ENCODE measurements at regions not wholly inside any gene's neighbourhood (a gene's known extent, or its start where the extent isn't known, plus 50 kb on each side); places are given as distances from the start of the nearest gene placed in this dataset.

DNA sequence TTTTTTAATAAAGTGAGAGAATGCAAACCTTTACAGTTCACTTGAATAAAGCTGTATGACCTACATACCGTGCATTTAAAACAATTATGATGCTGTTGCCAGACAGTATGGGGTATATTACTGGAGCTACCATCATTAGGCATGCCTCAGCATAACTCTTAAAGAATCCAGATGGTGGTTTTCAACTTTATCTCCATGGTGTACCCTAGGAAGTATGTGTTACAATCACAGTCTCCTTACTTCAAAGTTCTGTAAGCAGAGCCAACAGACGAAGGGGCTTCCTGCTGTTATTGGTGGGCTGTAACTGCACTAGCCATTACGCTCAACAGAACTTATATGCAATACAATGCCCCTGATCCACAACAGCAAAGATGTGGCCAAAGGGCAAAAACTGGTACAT is 803.3 kb downstream of the DTWD2 start:
- TF ChIP-seq BRCA1 (IDR thresholded peaks at IDR 0.05; ENCODE audit: low read depth, low read length) (no peak), HDAC6 (IDR thresholded peaks at IDR 0.05; ENCODE audit: unreplicated experiment) (no peak), WRNIP1 (IDR thresholded peaks at IDR 0.05; ENCODE audit: borderline replicate concordance, low read depth, low read length) (no peak), CHD4 (IDR thresholded peaks at IDR 0.05) (no peak), SUZ12 (IDR thresholded peaks at IDR 0.05; ENCODE audit: unreplicated experiment) (no peak), MEF2A (IDR thresholded peaks at IDR 0.05; ENCODE audit: insufficient read depth, low read depth, low read length) (no peak), MYB (IDR thresholded peaks at IDR 0.05; ENCODE audit: borderline replicate concordance, low read depth, low read length) (no peak), ELK1 (IDR thresholded peaks at IDR 0.05; ENCODE audit: low read depth, low read length) (no peak), EED (IDR thresholded peaks at IDR 0.05; ENCODE audit: low read depth) (no peak), CBFB (IDR thresholded peaks at IDR 0.05; ENCODE audit: low read depth) (no peak), JUND (IDR thresholded peaks at IDR 0.05; ENCODE audit: low read depth, low read length) (no peak), IKZF2 (IDR thresholded peaks at IDR 0.05) (no peak)
- TF ChIP-seq, protein P1, sequence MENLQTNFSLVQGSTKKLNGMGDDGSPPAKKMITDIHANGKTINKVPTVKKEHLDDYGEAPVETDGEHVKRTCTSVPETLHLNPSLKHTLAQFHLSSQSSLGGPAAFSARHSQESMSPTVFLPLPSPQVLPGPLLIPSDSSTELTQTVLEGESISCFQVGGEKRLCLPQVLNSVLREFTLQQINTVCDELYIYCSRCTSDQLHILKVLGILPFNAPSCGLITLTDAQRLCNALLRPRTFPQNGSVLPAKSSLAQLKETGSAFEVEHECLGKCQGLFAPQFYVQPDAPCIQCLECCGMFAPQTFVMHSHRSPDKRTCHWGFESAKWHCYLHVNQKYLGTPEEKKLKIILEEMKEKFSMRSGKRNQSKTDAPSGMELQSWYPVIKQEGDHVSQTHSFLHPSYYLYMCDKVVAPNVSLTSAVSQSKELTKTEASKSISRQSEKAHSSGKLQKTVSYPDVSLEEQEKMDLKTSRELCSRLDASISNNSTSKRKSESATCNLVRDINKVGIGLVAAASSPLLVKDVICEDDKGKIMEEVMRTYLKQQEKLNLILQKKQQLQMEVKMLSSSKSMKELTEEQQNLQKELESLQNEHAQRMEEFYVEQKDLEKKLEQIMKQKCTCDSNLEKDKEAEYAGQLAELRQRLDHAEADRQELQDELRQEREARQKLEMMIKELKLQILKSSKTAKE (IDR thresholded peaks at IDR 0.05; ENCODE audit: low read depth, poor library complexity, severe bottlenecking) = no peak

More for the DNA sequence above, 803.3 kb downstream of the DTWD2 start:
- SMC1A ChIA-PET (ENCODE audit: uncharacterized antibody, unreplicated experiment) = no interaction called here
- ATAC-seq = no peak
- H2AFZ ChIP-seq (ENCODE audit: control insufficient read depth, low read depth, low read length) = no peak overlapping the region
- RAD21 ChIA-PET (ENCODE audit: unreplicated experiment) = no interaction called here
- no peaks in the 10 kb centered on the region for H3K36me3 ChIP-seq (ENCODE audit: control insufficient read depth in 2 of 2, insufficient read depth in 2 of 2, low read length in 1 of 2)
- no peaks in the 10 kb centered on the region for H3K4me1 ChIP-seq (ENCODE audit: control insufficient read depth, insufficient read depth, low read length)
- CTCF ChIA-PET = no interaction called here
- H3K4me3 ChIP-seq = no peak overlapping the region
- H3K9me3 ChIP-seq (replicated peaks; ENCODE audit: control insufficient read depth, insufficient read depth, low read length) = no peaks in the 10 kb centered on the region
- WGBS (ENCODE audit: insufficient coverage, insufficient replicate concordance, low lambda C conversion rate, missing lambda C conversion rate) = 2% methylated on average over 3 of the region's 3 CpGs
- no peaks in the 10 kb centered on the region for H3K27me3 ChIP-seq (replicated peaks in 1 of 2; ENCODE audit: control insufficient read depth in 2 of 2, insufficient read depth in 2 of 2, low read length in 1 of 2)
- DNase-seq (ENCODE audit: low read depth, low spot score) = no peak
- in situ Hi-C loops (cut with MboI) = no loop called here
- intact Hi-C loops (cut with micrococcal nuclease; ENCODE audit: unreplicated experiment) = no loop called here
- H3K4me2 ChIP-seq (ENCODE audit: control insufficient read depth, insufficient read depth) = no peak overlapping the region
- no TSS peak for BruUV-seq (replicated peaks)
- POLR2A ChIA-PET = no interaction called here
- FAIRE-seq = no peak
- no peak overlapping the region for H3K9ac ChIP-seq (ENCODE audit: control insufficient read depth, insufficient read depth, low read length)
- no peaks in the 10 kb centered on the region for H3K79me2 ChIP-seq (ENCODE audit: control insufficient read depth, insufficient read depth, low read length)
- H4K20me1 ChIP-seq (ENCODE audit: control insufficient read depth, insufficient read depth) = no peaks in the 10 kb centered on the region
- H3K27ac ChIP-seq (ENCODE audit: control insufficient read depth, insufficient read depth) = no peak overlapping the region

Measured in GM12878 (cell line).